Prostate gland (tissue), 2 donors: ENCODE measurements at regions not wholly inside any gene's neighbourhood (a gene's known extent, or its start where the extent isn't known, plus 50 kb on each side); places are given as distances from the start of the nearest gene placed in this dataset.

Experiments used
- CTCF ChIP-seq, 4 experiments: fragments of 200-600 bp in 2 of 4; fragments of 450-650 bp in 2 of 4; sonication (generic) in 2 of 4; IDR thresholded peaks; 1 replicate in 3 of 4; 2 replicates in 1 of 4; pipeline ENCODE4 v1.5.1; 2016 to 2019; ENCODE audit warnings: antibody characterized with exemption in 4 of 4, mild to moderate bottlenecking in 2 of 4, moderate library complexity in 2 of 4
- POLR2A ChIP-seq: fragments of 450-650 bp; IDR thresholded peaks from one replicate; pipeline ENCODE4 v1.6.1; 2016; ENCODE audit warnings: antibody characterized with exemption, mild to moderate bottlenecking
- POLR2AphosphoS5 ChIP-seq: sonication (generic); formaldehyde crosslinking; IDR thresholded peaks from one replicate; pipeline ENCODE4 v1.6.1; 2017; ENCODE audit warnings: antibody characterized with exemption

GRCh38 chr1:57798543-57798942 is 374.7 kb upstream of the DAB1 start:
- TF ChIP-seq CTCF (IDR thresholded peaks at IDR 0.05) (no peak), POLR2A (no peak), POLR2AphosphoS5 (no peak)
